Bronchial epithelial cell (primary cell): ENCODE measurements at regions not wholly inside any gene's neighbourhood (a gene's known extent, or its start where the extent isn't known, plus 50 kb on each side); places are given as distances from the start of the nearest gene placed in this dataset.

Experiments used
- DNase-seq: peaks from one replicate; pipeline ENCODE4 v3.0.0-alpha.2; 2010; ENCODE audit warnings: low read depth
- FAIRE-seq: peaks from 2 replicates; lab custom pipeline; 2011; peaks lifted over from hg19 to GRCh38; lab: Jason Lieb, UNC
- H3K27me3 ChIP-seq: 2 replicates; pipeline ENCODE4 v1.5.1; 2011; ENCODE audit warnings: low read length; ENCODE audit not compliant: control insufficient read depth, insufficient read depth
- H3K36me3 ChIP-seq: 2 replicates; pipeline ENCODE4 v1.5.1; 2011; ENCODE audit warnings: low read length; ENCODE audit not compliant: control insufficient read depth, insufficient read depth
- H3K4me3 ChIP-seq: 2 replicates; pipeline ENCODE4 v1.5.1; 2011; ENCODE audit warnings: mild to moderate bottlenecking, low read depth, low read length, control low read depth
- CTCF ChIP-seq: IDR thresholded peaks from 2 replicates; pipeline ENCODE4 v1.5.1; 2011; ENCODE audit warnings: mild to moderate bottlenecking, moderate library complexity, low read length, control low read depth, inconsistent platforms; ENCODE audit not compliant: insufficient read depth, severe bottlenecking

GRCh38 chr20:56988446-56988845 lies 278.0 kb downstream of the BMP7 start:
- no peak for TF ChIP-seq CTCF
- FAIRE-seq (no peak), DNase-seq (no peak)
- H3K36me3 ChIP-seq: no peaks in the 10 kb centered on the region
- no peak overlapping the region for H3K4me3 ChIP-seq
- no peaks in the 10 kb centered on the region for H3K27me3 ChIP-seq

DNA sequence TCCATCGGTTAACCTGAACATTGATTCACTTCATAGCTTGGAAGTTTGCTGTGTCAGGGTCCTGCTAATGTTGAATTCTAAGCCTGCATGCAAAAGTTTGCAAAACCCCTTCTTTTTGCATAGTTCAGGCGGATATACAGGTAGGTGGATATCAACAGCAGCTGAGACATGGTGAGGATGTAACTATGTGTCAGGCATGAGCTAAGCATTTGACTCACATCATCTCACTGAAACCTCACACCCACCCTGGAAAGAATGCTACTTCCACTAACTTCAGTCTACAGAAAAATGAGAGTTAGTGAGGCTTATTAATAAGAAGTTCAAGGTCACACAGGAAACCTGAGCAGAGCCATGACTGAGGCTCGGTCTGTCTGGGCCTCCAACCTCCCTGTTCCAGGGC lies 276.9 kb downstream of the BMP7 start:
- FAIRE-seq (no peak), DNase-seq (peak; percentile 21)
- Histone ChIP-seq H3K4me3 (no peak overlapping the region), H3K36me3 (no peaks in the 10 kb centered on the region), H3K27me3 (no peaks in the 10 kb centered on the region)
- no peak for TF ChIP-seq CTCF

DNA sequence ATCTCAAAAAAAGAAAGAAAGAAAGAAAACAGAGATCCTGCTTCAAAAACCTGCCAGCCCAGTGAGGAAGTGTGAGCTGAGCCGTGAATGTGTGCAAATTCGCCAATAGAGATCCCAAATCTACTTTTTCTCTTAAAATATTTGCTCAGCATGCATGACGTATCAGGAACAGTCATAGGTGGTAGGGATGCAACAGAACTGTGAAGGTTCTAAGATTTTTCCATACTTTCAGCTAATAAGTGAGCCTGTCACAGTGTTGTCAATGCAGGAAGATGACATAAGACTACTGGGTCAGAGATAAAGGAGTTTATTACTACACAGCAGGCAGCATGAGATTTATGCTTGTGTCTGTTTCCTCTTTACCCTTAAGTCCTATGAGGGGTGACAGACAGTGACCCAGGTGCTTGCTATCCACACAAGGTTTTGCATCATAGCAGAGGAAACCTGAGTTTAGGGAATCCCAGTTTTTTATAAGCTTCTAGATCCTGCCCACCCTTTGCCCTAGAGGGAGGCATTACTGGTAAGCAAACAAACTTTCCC lies 273.4 kb downstream of the BMP7 start:
- no peaks in the 10 kb centered on the region for H3K36me3 ChIP-seq
- H3K4me3 ChIP-seq: no peak overlapping the region
- DNase-seq (no peak), FAIRE-seq (no peak)
- no peaks in the 10 kb centered on the region for H3K27me3 ChIP-seq
- TF ChIP-seq CTCF: no peak

DNA sequence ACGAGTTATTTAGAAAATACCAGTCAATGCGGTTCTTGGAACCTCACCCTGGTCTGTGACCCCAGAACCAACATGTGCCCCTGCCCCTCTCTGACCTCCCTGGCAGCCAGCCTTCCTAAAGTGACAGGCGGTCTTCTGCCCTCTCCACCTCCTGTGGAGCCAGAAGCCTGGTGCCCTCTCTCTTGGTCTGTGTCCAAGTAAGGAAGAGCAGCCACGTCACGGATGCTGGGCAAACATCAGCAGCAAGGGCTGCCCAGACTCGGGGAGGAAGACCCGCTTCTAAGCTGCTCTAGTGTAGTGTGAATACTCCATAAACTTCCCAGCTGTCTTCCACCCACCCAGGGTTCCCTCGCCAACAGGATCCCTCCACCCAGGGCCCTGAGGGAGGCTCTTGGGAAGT lies 272.4 kb downstream of the BMP7 start:
- no peaks in the 10 kb centered on the region for H3K36me3 ChIP-seq
- H3K27me3 ChIP-seq: no peaks in the 10 kb centered on the region
- H3K4me3 ChIP-seq: no peak overlapping the region
- no peak for DNase-seq
- TF ChIP-seq CTCF: no peak
- FAIRE-seq: no peak

DNA sequence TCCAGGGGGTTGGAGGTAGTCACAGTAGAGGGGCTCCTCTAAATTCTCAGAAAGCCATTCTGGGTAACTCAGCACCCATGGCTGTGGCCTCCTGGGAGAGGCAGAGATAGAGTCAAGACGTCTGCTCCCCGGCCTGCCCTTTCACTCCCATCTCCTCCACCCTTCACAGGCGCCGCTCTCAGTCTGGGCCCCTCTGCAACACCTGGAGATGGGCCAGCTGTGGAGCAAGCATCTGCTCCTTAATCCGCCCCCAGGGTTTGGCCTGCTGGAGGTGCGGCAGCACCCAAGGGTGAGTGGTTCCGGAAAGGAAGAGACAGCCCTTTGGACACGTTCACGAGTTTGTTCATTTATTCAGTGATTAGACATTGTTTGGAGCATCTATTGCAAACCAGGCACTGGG lies 271.3 kb downstream of the BMP7 start:
- FAIRE-seq: no peak
- no peak overlapping the region for H3K4me3 ChIP-seq
- DNase-seq: no peak
- no peaks in the 10 kb centered on the region for H3K36me3 ChIP-seq
- no peaks in the 10 kb centered on the region for H3K27me3 ChIP-seq
- TF ChIP-seq CTCF: no peak

DNA sequence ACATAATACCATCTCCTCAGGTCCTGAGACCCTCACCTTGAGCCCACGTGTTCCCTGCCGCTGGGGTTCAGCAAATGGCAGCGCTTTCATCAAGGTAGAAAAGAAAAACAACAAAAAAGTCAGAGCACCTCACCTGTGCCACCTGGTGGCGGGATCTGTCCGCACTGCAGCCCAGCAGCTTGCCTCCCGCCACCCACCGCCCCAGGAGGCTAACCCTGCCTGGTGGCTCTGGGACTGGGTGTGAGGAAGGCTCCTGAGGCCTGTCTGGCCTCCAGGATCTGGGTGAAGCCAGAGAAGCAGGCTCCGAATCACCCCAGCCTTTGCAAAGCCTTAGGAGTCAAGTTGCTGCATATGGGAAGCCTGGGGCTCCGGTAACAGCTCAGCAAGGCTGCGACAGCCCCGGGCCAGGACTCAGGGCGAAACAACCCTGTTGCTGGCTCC lies 270.8 kb downstream of the BMP7 start:
- Histone ChIP-seq H3K27me3 (no peaks in the 10 kb centered on the region), H3K36me3 (no peaks in the 10 kb centered on the region), H3K4me3 (no peak overlapping the region)
- TF ChIP-seq CTCF: peak; percentile 67
- FAIRE-seq (no peak), DNase-seq (no peak)
